Keratinocyte (primary cell): ENCODE measurements at regions not wholly inside any gene's neighbourhood (a gene's known extent, or its start where the extent isn't known, plus 50 kb on each side); places are given as distances from the start of the nearest gene placed in this dataset.

Source experiments
- EZH2 ChIP-seq: IDR thresholded peaks from one replicate; pipeline ENCODE4 v1.6.1; 2012; ENCODE audit warnings: inconsistent platforms, mild to moderate bottlenecking, low read length, moderate library complexity
- TF ChIP-seq, protein P1 (sequence below), 3 experiments: IDR thresholded peaks in 1 of 3; conservative IDR thresholded peaks in 1 of 3; optimal IDR thresholded peaks in 1 of 3; 2 replicates in 2 of 3; 3 replicates in 1 of 3; pipeline versions ENCODE3 to v1.5.1; 2011; ENCODE audit warnings: low read length in 3 of 3, mild to moderate bottlenecking in 3 of 3, moderate library complexity in 2 of 3, control low read depth in 1 of 3, inconsistent platforms in 1 of 3; ENCODE audit not compliant: insufficient read depth in 2 of 3; ENCODE audit errors: extremely low read depth in 1 of 3

DNA sequence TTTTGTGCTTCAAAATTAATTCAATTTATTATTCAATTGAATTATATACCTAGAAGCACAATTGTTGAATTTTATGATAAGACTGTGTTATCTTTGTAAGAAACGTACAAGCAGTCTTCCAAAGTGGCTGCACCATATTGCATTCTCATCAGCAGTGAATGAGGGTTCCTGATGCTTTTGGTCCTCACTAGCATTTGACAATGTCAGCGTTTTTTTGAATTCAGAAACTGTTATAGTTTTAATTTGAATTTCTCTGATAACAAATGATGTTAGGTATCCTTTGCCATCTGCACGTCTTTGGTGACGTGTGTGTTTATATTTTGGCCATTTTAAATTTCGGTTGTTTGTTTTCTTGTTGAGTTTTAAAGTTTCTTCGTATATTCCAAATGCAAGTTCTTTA lies 553.0 kb upstream of the ZP4 start:
- TF ChIP-seq, protein P1, sequence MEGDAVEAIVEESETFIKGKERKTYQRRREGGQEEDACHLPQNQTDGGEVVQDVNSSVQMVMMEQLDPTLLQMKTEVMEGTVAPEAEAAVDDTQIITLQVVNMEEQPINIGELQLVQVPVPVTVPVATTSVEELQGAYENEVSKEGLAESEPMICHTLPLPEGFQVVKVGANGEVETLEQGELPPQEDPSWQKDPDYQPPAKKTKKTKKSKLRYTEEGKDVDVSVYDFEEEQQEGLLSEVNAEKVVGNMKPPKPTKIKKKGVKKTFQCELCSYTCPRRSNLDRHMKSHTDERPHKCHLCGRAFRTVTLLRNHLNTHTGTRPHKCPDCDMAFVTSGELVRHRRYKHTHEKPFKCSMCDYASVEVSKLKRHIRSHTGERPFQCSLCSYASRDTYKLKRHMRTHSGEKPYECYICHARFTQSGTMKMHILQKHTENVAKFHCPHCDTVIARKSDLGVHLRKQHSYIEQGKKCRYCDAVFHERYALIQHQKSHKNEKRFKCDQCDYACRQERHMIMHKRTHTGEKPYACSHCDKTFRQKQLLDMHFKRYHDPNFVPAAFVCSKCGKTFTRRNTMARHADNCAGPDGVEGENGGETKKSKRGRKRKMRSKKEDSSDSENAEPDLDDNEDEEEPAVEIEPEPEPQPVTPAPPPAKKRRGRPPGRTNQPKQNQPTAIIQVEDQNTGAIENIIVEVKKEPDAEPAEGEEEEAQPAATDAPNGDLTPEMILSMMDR (optimal IDR thresholded peaks at IDR 0.05 in 1 of 3, IDR thresholded peaks at IDR 0.05 in 1 of 3, conservative IDR thresholded peaks at IDR 0.05 in 1 of 3; ENCODE audit: extremely low read depth in 1 of 3, insufficient read depth in 2 of 3, low read length in 3 of 3), result no peak
- no peak for TF ChIP-seq EZH2
